ENCODE measurements at regions not wholly inside any gene's neighbourhood (a gene's known extent, or its start where the extent isn't known, plus 50 kb on each side); places are given as distances from the start of the nearest gene placed in this dataset.
"Not testable (repeated sequence)": the region's sequence is repeated elsewhere in the genome, so short reads cannot be mapped to it uniquely, and the experiment has no call there.

GRCh38 chr15:79769933-79770759 lies 126.7 kb downstream of the MTHFS start:
- DNase-seq = no peak

- no peak for DNase-seq
These were observed 123.7 kb downstream of the MTHFS start for GRCh38 chr15:79773128-79773527.

- DNase-seq = no peak
These were observed 121.0 kb downstream of the MTHFS start for GRCh38 chr15:79775821-79776220.

GRCh38 chr15:79777916-79778315 lies 118.9 kb downstream of the MTHFS start:
- DNase-seq = no peak

- no peak for DNase-seq
These were observed 118.3 kb downstream of the MTHFS start for GRCh38 chr15:79778378-79778990.

GRCh38 chr15:79779746-79780145 lies 117.1 kb downstream of the MTHFS start:
- no peak for DNase-seq

- not testable (repeated sequence) for DNase-seq
These were observed 114.5 kb downstream of the MTHFS start for GRCh38 chr15:79782307-79782706.
